Esophagus muscularis mucosa (tissue), 4 donors: ENCODE measurements at regions not wholly inside any gene's neighbourhood (a gene's known extent, or its start where the extent isn't known, plus 50 kb on each side); places are given as distances from the start of the nearest gene placed in this dataset.
"Not testable (repeated sequence)": the region's sequence is repeated elsewhere in the genome, so short reads cannot be mapped to it uniquely, and the experiment has no call there.

Source experiments
- DNase-seq: peaks from one replicate; pipeline ENCODE4 v3.0.0-alpha.2; 2017; ENCODE audit errors: extremely low spot score
- H3K27ac ChIP-seq, 4 donors: fragments of 200-600 bp; sonication (generic); replicated peaks in 1 of 4; 1 replicate in 3 of 4; 2 replicates in 1 of 4; pipeline ENCODE4 v1.5.1; 2016 to 2019; ENCODE audit warnings: mild to moderate bottlenecking in 1 of 4
- H3K27me3 ChIP-seq, 4 donors: fragments of 200-600 bp; sonication (generic); one replicate each; pipeline versions ENCODE4 v1.5.1 to v1.6.0; 2016 to 2019
- H3K36me3 ChIP-seq, 4 donors: fragments of 200-600 bp; sonication (generic); one replicate each; pipeline ENCODE4 v1.5.1; 2016 to 2019
- H3K4me1 ChIP-seq, 4 donors: fragments of 200-600 bp; sonication (generic); one replicate each; pipeline ENCODE4 v1.5.1; 2016 to 2019
- H3K4me3 ChIP-seq, 4 donors: fragments of 200-600 bp; sonication (generic); 1 replicate in 2 of 4; 2 replicates in 2 of 4; pipeline ENCODE4 v1.5.1; 2016 to 2019; ENCODE audit warnings: mild to moderate bottlenecking in 4 of 4, moderate library complexity in 1 of 4
- H3K9me3 ChIP-seq, 4 donors: fragments of 200-600 bp; sonication (generic); 1 replicate in 3 of 4; 2 replicates in 1 of 4; pipeline ENCODE4 v1.5.1; 2016 to 2019
- CTCF ChIP-seq, 3 experiments: fragments of 200-600 bp in 2 of 3; fragments of 450-650 bp in 1 of 3; sonication (generic) in 2 of 3; IDR thresholded peaks; one replicate each; pipeline ENCODE4 v1.5.1; 2017 to 2019; ENCODE audit warnings: antibody characterized with exemption in 3 of 3, mild to moderate bottlenecking in 2 of 3, moderate library complexity in 1 of 3
- EP300 ChIP-seq: sonication (generic); formaldehyde crosslinking; IDR thresholded peaks from one replicate; pipeline ENCODE4 v1.6.1; 2017; ENCODE audit warnings: antibody characterized with exemption
- POLR2A ChIP-seq: fragments of 450-650 bp; IDR thresholded peaks from one replicate; pipeline ENCODE4 v1.6.1; 2017; ENCODE audit warnings: antibody characterized with exemption, moderate library complexity, mild to moderate bottlenecking, low read depth
- POLR2AphosphoS5 ChIP-seq, 2 donors: sonication (generic); formaldehyde crosslinking; IDR thresholded peaks; one replicate each; pipeline ENCODE4 v1.6.1; 2017; ENCODE audit warnings: antibody characterized with exemption in 2 of 2
- WGBS: methylation state at CpG from one replicate; pipeline ENCODE4 v1.1.5; 2018; 5-methylcytosine and 5-hydroxymethylcytosine counted together
- intact Hi-C: fragments of 100-400 bp; cut with DNase I; formaldehyde crosslinking; loops from one replicate; pipeline ENCODE4 v1.15.1; 2023

GRCh38 chrX:43278440-43278839, 377.7 kb upstream of the MAOA start:
- TF ChIP-seq POLR2A = no peak
- no peak for TF ChIP-seq CTCF (IDR thresholded peaks at IDR 0.05)
- TF ChIP-seq EP300 = no peak
- no peak for TF ChIP-seq POLR2AphosphoS5 (IDR thresholded peaks at IDR 0.05)
- H3K9me3 ChIP-seq = peaks cover 0 to 9% (median 0%) of the 10 kb centered on the region in 4 donors
- no peak for DNase-seq
- H3K4me1 ChIP-seq = no peaks in the 10 kb centered on the region
- 91% methylated on average over 18 of the region's 19 CpGs for whole genome bisulfite sequencing
- intact Hi-C loops = no loop called here
- H3K36me3 ChIP-seq = no peaks in the 10 kb centered on the region
- no peak overlapping the region for H3K4me3 ChIP-seq
- no peaks in the 10 kb centered on the region for H3K27me3 ChIP-seq
- no peak overlapping the region for H3K27ac ChIP-seq

- Histone ChIP-seq H3K27ac (no peak overlapping the region), H3K4me3 (no peak overlapping the region), H3K36me3 (no peaks in the 10 kb centered on the region), H3K9me3 (peaks cover 0 to 8% (median 0%) of the 10 kb centered on the region in 4 donors), H3K4me1 (no peaks in the 10 kb centered on the region), H3K27me3 (no peaks in the 10 kb centered on the region)
- TF ChIP-seq CTCF (IDR thresholded peaks at IDR 0.05) = no peak
- no peak for TF ChIP-seq POLR2A
- no peak for TF ChIP-seq POLR2AphosphoS5 (IDR thresholded peaks at IDR 0.05)
- no peak for TF ChIP-seq EP300
- 93% methylated on average over 37 of the region's 38 CpGs for WGBS
- no peak for DNase-seq
- intact Hi-C loops = no loop called here
Observed at GRCh38 chrX:43279341-43279808, 376.7 kb upstream of the MAOA start.

GRCh38 chrX:43283187-43283586, 372.9 kb upstream of the MAOA start:
- no peaks in the 10 kb centered on the region for H3K4me1 ChIP-seq
- H3K4me3 ChIP-seq = no peak overlapping the region
- no peaks in the 10 kb centered on the region for H3K27me3 ChIP-seq
- peaks cover 0 to 7% (median 0%) of the 10 kb centered on the region in 4 donors for H3K9me3 ChIP-seq
- intact Hi-C loops = no loop called here
- H3K27ac ChIP-seq = no peak overlapping the region
- WGBS = 72% methylated on average over 1 of the region's 1 CpG
- TF ChIP-seq POLR2AphosphoS5 (IDR thresholded peaks at IDR 0.05) (no peak), EP300 (no peak)
- no peak for DNase-seq
- no peaks in the 10 kb centered on the region for H3K36me3 ChIP-seq

GRCh38 chrX:43311625-43312024, 344.5 kb upstream of the MAOA start:
- WGBS = 76% methylated on average over 1 of the region's 4 CpGs
- H3K9me3 ChIP-seq = not testable (repeated sequence)

GRCh38 chrX:43313035-43313434, 343.1 kb upstream of the MAOA start:
- no peak for TF ChIP-seq EP300
- no peaks in the 10 kb centered on the region for H3K9me3 ChIP-seq
- intact Hi-C loops = no loop called here
- no peak overlapping the region for H3K27ac ChIP-seq
- no peak for DNase-seq
- H3K36me3 ChIP-seq = no peaks in the 10 kb centered on the region
- no peaks in the 10 kb centered on the region for H3K27me3 ChIP-seq
- WGBS = 96% methylated on average over 1 of the region's 1 CpG
- H3K4me3 ChIP-seq = no peak overlapping the region
- H3K4me1 ChIP-seq = no peaks in the 10 kb centered on the region

More at GRCh38 chrX:43311625-43312024, 344.5 kb upstream of the MAOA start:
- H3K27ac ChIP-seq, H3K4me3 ChIP-seq, H3K36me3 ChIP-seq, H3K4me1 ChIP-seq, DNase-seq, H3K27me3 ChIP-seq, intact Hi-C loops: not testable (repeated sequence)

- 72% methylated on average over 3 of the region's 3 CpGs for WGBS
- TF ChIP-seq CTCF (IDR thresholded peaks at IDR 0.05) (no peak), POLR2AphosphoS5 (IDR thresholded peaks at IDR 0.05) (no peak), EP300 (no peak), POLR2A (no peak)
Observed at GRCh38 chrX:43314525-43314924, 341.6 kb upstream of the MAOA start.

More at GRCh38 chrX:43314525-43314924, 341.6 kb upstream of the MAOA start:
- DNase-seq = no peak
- Histone ChIP-seq H3K9me3 (no peaks in the 10 kb centered on the region), H3K4me1 (no peaks in the 10 kb centered on the region), H3K4me3 (no peak overlapping the region), H3K27me3 (no peaks in the 10 kb centered on the region), H3K36me3 (no peaks in the 10 kb centered on the region), H3K27ac (no peak overlapping the region)
- intact Hi-C loops = no loop called here
